CD4-positive, alpha-beta T cell (primary cell): ENCODE measurements at regions not wholly inside any gene's neighbourhood (a gene's known extent, or its start where the extent isn't known, plus 50 kb on each side); places are given as distances from the start of the nearest gene placed in this dataset.

Source experiments
- ATAC-seq: fragments of 200-7000 bp; cut with Tn5 transposase; one replicate; pipeline ENCODE4 v1.10.0; 2022; ENCODE audit warnings: mild to moderate bottlenecking; ENCODE audit not compliant: poor library complexity
- CTCF ChIA-PET: fragments of 350-600 bp; sonication (Branson Sonifier 250); formaldehyde crosslinking; loops from one replicate; lab custom pipeline; 2021; ENCODE audit warnings: antibody characterized with exemption, inconsistent platforms; lab: Charles Lee
- POLR2A ChIA-PET: fragments of 350-600 bp; sonication (Branson Sonifier 250); formaldehyde crosslinking; loops from one replicate; lab custom pipeline; 2021; ENCODE audit warnings: antibody characterized with exemption, inconsistent platforms; lab: Charles Lee
- DNase-seq, 14 experiments: peaks; one replicate each; pipeline ENCODE4 v3.0.0-alpha.2; 2013 to 2020; ENCODE audit warnings: mixed read lengths in 2 of 14
- H3K27ac ChIP-seq, 2 donors: one replicate each; pipeline versions ENCODE4 v1.5.1 to v1.7.0; 2013; ENCODE audit warnings: low read length in 2 of 2, low read depth in 1 of 2, mild to moderate bottlenecking in 1 of 2
- H3K27me3 ChIP-seq, 2 experiments: 1 replicate in 1 of 2; 2 replicates in 1 of 2; pipeline versions ENCODE4 v1.6.1 to v1.7.0; 2013; ENCODE audit warnings: low read length in 2 of 2, control low read depth in 1 of 2, mild to moderate bottlenecking in 1 of 2, moderate library complexity in 1 of 2; ENCODE audit not compliant: insufficient read depth in 2 of 2, control insufficient read depth in 1 of 2
- H3K36me3 ChIP-seq: one replicate; pipeline ENCODE4 v1.6.1; 2013; ENCODE audit warnings: low read length, control low read depth; ENCODE audit not compliant: insufficient read depth
- H3K4me1 ChIP-seq: one replicate; pipeline ENCODE4 v1.6.1; 2013; ENCODE audit warnings: low read length, control low read depth; ENCODE audit not compliant: insufficient read depth
- H3K4me3 ChIP-seq: one replicate; pipeline ENCODE4 v1.5.1; 2013; ENCODE audit warnings: mild to moderate bottlenecking, low read length, moderate library complexity
- H3K9me3 ChIP-seq, 2 experiments: 1 replicate in 1 of 2; 2 replicates in 1 of 2; pipeline versions ENCODE4 v1.6.1 to v1.7.0; 2013; ENCODE audit warnings: low read length in 2 of 2, mild to moderate bottlenecking in 2 of 2, control low read depth in 1 of 2, moderate library complexity in 1 of 2; ENCODE audit not compliant: control insufficient read depth in 1 of 2, insufficient read depth in 1 of 2
- H3K27ac Mint-ChIP-seq: one replicate; pipeline ENCODE4 v1.8.0; 2020; ENCODE audit warnings: mixed read lengths
- H3K27me3 Mint-ChIP-seq: one replicate; pipeline ENCODE4 v1.8.0; 2021; ENCODE audit warnings: mixed read lengths
- H3K36me3 Mint-ChIP-seq: one replicate; pipeline ENCODE4 v1.8.0; 2021; ENCODE audit warnings: low read depth, mixed read lengths
- H3K4me1 Mint-ChIP-seq: one replicate; pipeline ENCODE4 v1.8.0; 2021; ENCODE audit warnings: low read depth, mixed read lengths
- H3K4me3 Mint-ChIP-seq: one replicate; pipeline ENCODE4 v1.8.0; 2020; ENCODE audit warnings: mild to moderate bottlenecking, mixed read lengths
- H3K9me3 Mint-ChIP-seq: one replicate; pipeline ENCODE4 v1.8.0; 2020; ENCODE audit warnings: mixed read lengths
- CTCF ChIP-seq: fragments of 200-600 bp; IDR thresholded peaks from one replicate; pipeline ENCODE4 v1.8.0; 2022; ENCODE audit warnings: antibody characterized with exemption, mild to moderate bottlenecking
- intact Hi-C, 2 experiments: fragments of 100-400 bp; cut with DNase I in 1 of 2; cut with micrococcal nuclease in 1 of 2; formaldehyde crosslinking; loops; one replicate each; pipeline versions ENCODE4 v1.15.1 to v1.9.0; 2023 to 2025; cut with DNase I, micrococcal nuclease

- Histone ChIP-seq H3K4me3 (no peak overlapping the region), H3K27me3 (no peaks in the 10 kb centered on the region), H3K27ac (no peak overlapping the region), H3K4me1 (no peaks in the 10 kb centered on the region), H3K9me3 (peaks cover 0 to 2% of the 10 kb centered on the region in 2 experiments), H3K36me3 (no peaks in the 10 kb centered on the region)
- CTCF ChIA-PET = no interaction called here
- TF ChIP-seq CTCF = no peak
- DNase-seq = no peak
- ATAC-seq = no peak
- no peaks in the 10 kb centered on the region for H3K27me3 Mint-ChIP-seq
- H3K4me1 Mint-ChIP-seq = no peaks in the 10 kb centered on the region
- POLR2A ChIA-PET = no interaction called here
- H3K9me3 Mint-ChIP-seq = peaks cover 4% of the 10 kb centered on the region
- intact Hi-C loops = no loop called here
- H3K36me3 Mint-ChIP-seq = no peaks in the 10 kb centered on the region
- H3K27ac Mint-ChIP-seq = no peak overlapping the region
- H3K4me3 Mint-ChIP-seq = no peak overlapping the region
Observed at GRCh38 chr18:60503199-60503598, 130.6 kb upstream of the MC4R start.

GRCh38 chr18:60506190-60506589 is 133.6 kb upstream of the MC4R start:
- no peaks in the 10 kb centered on the region for H3K36me3 Mint-ChIP-seq
- Histone ChIP-seq H3K9me3 (no peaks in the 10 kb centered on the region), H3K4me1 (no peaks in the 10 kb centered on the region), H3K27ac (no peak overlapping the region), H3K4me3 (no peak overlapping the region), H3K27me3 (no peaks in the 10 kb centered on the region), H3K36me3 (no peaks in the 10 kb centered on the region)
- H3K4me3 Mint-ChIP-seq = no peak overlapping the region
- H3K9me3 Mint-ChIP-seq = no peaks in the 10 kb centered on the region
- no peak overlapping the region for H3K27ac Mint-ChIP-seq
- no peak for TF ChIP-seq CTCF
- ChIA-PET POLR2A (no interaction called here), CTCF (no interaction called here)
- no peaks in the 10 kb centered on the region for H3K27me3 Mint-ChIP-seq
- no peak for DNase-seq
- intact Hi-C loops = no loop called here
- no peaks in the 10 kb centered on the region for H3K4me1 Mint-ChIP-seq
- ATAC-seq = no peak

GRCh38 chr18:60506682-60507081 is 134.1 kb upstream of the MC4R start:
- H3K27me3 Mint-ChIP-seq = no peaks in the 10 kb centered on the region
- CTCF ChIA-PET = no interaction called here
- H3K36me3 Mint-ChIP-seq = no peaks in the 10 kb centered on the region
- H3K4me3 Mint-ChIP-seq = no peak overlapping the region
- no peaks in the 10 kb centered on the region for H3K9me3 Mint-ChIP-seq
- ATAC-seq (no peak), DNase-seq (no peak)
- H3K27me3 ChIP-seq = no peaks in the 10 kb centered on the region
- POLR2A ChIA-PET = no interaction called here
- no peaks in the 10 kb centered on the region for H3K36me3 ChIP-seq
- intact Hi-C loops = no loop called here
- no peaks in the 10 kb centered on the region for H3K4me1 ChIP-seq
- H3K4me1 Mint-ChIP-seq = no peaks in the 10 kb centered on the region
- H3K9me3 ChIP-seq = no peaks in the 10 kb centered on the region
- no peak for TF ChIP-seq CTCF
- H3K27ac ChIP-seq = no peak overlapping the region
- no peak overlapping the region for H3K4me3 ChIP-seq
- no peak overlapping the region for H3K27ac Mint-ChIP-seq
